CD4-positive, alpha-beta T cell (primary cell): ENCODE measurements at regions not wholly inside any gene's neighbourhood (a gene's known extent, or its start where the extent isn't known, plus 50 kb on each side); places are given as distances from the start of the nearest gene placed in this dataset.

ENCODE experiments used
- ATAC-seq: fragments of 200-7000 bp; cut with Tn5 transposase; one replicate; pipeline ENCODE4 v1.10.0; 2022; ENCODE audit warnings: mild to moderate bottlenecking; ENCODE audit not compliant: poor library complexity
- CTCF ChIA-PET: fragments of 350-600 bp; sonication (Branson Sonifier 250); formaldehyde crosslinking; loops from one replicate; lab custom pipeline; 2021; ENCODE audit warnings: antibody characterized with exemption, inconsistent platforms; lab: Charles Lee
- POLR2A ChIA-PET: fragments of 350-600 bp; sonication (Branson Sonifier 250); formaldehyde crosslinking; loops from one replicate; lab custom pipeline; 2021; ENCODE audit warnings: antibody characterized with exemption, inconsistent platforms; lab: Charles Lee
- DNase-seq, 14 experiments: peaks; one replicate each; pipeline ENCODE4 v3.0.0-alpha.2; 2013 to 2020; ENCODE audit warnings: mixed read lengths in 2 of 14
- H3K27ac ChIP-seq, 2 donors: one replicate each; pipeline versions ENCODE4 v1.5.1 to v1.7.0; 2013; ENCODE audit warnings: low read length in 2 of 2, low read depth in 1 of 2, mild to moderate bottlenecking in 1 of 2
- H3K27me3 ChIP-seq, 2 experiments: 1 replicate in 1 of 2; 2 replicates in 1 of 2; pipeline versions ENCODE4 v1.6.1 to v1.7.0; 2013; ENCODE audit warnings: low read length in 2 of 2, control low read depth in 1 of 2, mild to moderate bottlenecking in 1 of 2, moderate library complexity in 1 of 2; ENCODE audit not compliant: insufficient read depth in 2 of 2, control insufficient read depth in 1 of 2
- H3K36me3 ChIP-seq: one replicate; pipeline ENCODE4 v1.6.1; 2013; ENCODE audit warnings: low read length, control low read depth; ENCODE audit not compliant: insufficient read depth
- H3K4me1 ChIP-seq: one replicate; pipeline ENCODE4 v1.6.1; 2013; ENCODE audit warnings: low read length, control low read depth; ENCODE audit not compliant: insufficient read depth
- H3K4me3 ChIP-seq: one replicate; pipeline ENCODE4 v1.5.1; 2013; ENCODE audit warnings: mild to moderate bottlenecking, low read length, moderate library complexity
- H3K9me3 ChIP-seq, 2 experiments: 1 replicate in 1 of 2; 2 replicates in 1 of 2; pipeline versions ENCODE4 v1.6.1 to v1.7.0; 2013; ENCODE audit warnings: low read length in 2 of 2, mild to moderate bottlenecking in 2 of 2, control low read depth in 1 of 2, moderate library complexity in 1 of 2; ENCODE audit not compliant: control insufficient read depth in 1 of 2, insufficient read depth in 1 of 2
- H3K27ac Mint-ChIP-seq: one replicate; pipeline ENCODE4 v1.8.0; 2020; ENCODE audit warnings: mixed read lengths
- H3K27me3 Mint-ChIP-seq: one replicate; pipeline ENCODE4 v1.8.0; 2021; ENCODE audit warnings: mixed read lengths
- H3K36me3 Mint-ChIP-seq: one replicate; pipeline ENCODE4 v1.8.0; 2021; ENCODE audit warnings: low read depth, mixed read lengths
- H3K4me1 Mint-ChIP-seq: one replicate; pipeline ENCODE4 v1.8.0; 2021; ENCODE audit warnings: low read depth, mixed read lengths
- H3K4me3 Mint-ChIP-seq: one replicate; pipeline ENCODE4 v1.8.0; 2020; ENCODE audit warnings: mild to moderate bottlenecking, mixed read lengths
- H3K9me3 Mint-ChIP-seq: one replicate; pipeline ENCODE4 v1.8.0; 2020; ENCODE audit warnings: mixed read lengths
- intact Hi-C, 2 experiments: fragments of 100-400 bp; cut with DNase I in 1 of 2; cut with micrococcal nuclease in 1 of 2; formaldehyde crosslinking; loops; one replicate each; pipeline versions ENCODE4 v1.15.1 to v1.9.0; 2023 to 2025; cut with DNase I, micrococcal nuclease
- TF ChIP-seq, protein P1 (sequence below): fragments of 200-600 bp; IDR thresholded peaks from one replicate; pipeline ENCODE4 v1.8.0; 2022; ENCODE audit warnings: antibody characterized with exemption, mild to moderate bottlenecking

DNA sequence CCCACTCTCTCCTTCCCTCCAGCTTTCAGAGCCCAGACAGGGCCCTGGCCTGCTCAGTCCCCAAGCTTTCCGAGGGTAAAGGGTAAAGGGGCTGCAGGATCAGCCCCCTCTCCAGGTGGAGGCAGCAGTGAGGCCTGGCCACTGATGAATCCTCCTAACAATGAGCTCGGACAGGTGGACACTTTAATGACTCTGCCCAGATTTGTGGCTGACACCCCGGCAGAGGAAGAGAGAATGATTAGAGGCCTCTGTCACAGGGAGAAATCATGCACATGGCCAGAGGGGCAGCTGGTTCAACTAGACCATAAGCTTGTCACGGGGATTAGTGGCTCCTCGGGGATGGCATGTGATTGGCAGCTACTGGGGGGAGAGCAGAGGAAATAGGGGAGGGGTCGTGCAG is 587.5 kb upstream of the B3GAT1 start:
- H3K27ac ChIP-seq = no peak overlapping the region
- CTCF ChIA-PET = no interaction called here
- H3K4me1 Mint-ChIP-seq = no peaks in the 10 kb centered on the region
- no peaks in the 10 kb centered on the region for H3K4me1 ChIP-seq
- intact Hi-C loops = no loop called here
- H3K36me3 ChIP-seq = no peaks in the 10 kb centered on the region
- H3K36me3 Mint-ChIP-seq = no peaks in the 10 kb centered on the region
- POLR2A ChIA-PET = no interaction called here
- H3K27me3 ChIP-seq = no peaks in the 10 kb centered on the region
- no peak overlapping the region for H3K4me3 Mint-ChIP-seq
- TF ChIP-seq, protein P1, sequence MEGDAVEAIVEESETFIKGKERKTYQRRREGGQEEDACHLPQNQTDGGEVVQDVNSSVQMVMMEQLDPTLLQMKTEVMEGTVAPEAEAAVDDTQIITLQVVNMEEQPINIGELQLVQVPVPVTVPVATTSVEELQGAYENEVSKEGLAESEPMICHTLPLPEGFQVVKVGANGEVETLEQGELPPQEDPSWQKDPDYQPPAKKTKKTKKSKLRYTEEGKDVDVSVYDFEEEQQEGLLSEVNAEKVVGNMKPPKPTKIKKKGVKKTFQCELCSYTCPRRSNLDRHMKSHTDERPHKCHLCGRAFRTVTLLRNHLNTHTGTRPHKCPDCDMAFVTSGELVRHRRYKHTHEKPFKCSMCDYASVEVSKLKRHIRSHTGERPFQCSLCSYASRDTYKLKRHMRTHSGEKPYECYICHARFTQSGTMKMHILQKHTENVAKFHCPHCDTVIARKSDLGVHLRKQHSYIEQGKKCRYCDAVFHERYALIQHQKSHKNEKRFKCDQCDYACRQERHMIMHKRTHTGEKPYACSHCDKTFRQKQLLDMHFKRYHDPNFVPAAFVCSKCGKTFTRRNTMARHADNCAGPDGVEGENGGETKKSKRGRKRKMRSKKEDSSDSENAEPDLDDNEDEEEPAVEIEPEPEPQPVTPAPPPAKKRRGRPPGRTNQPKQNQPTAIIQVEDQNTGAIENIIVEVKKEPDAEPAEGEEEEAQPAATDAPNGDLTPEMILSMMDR = no peak
- no peak overlapping the region for H3K27ac Mint-ChIP-seq
- ATAC-seq (no peak), DNase-seq (no peak)
- H3K27me3 Mint-ChIP-seq = peaks cover 40% of the 10 kb centered on the region
- H3K9me3 ChIP-seq = no peaks in the 10 kb centered on the region
- H3K9me3 Mint-ChIP-seq = no peaks in the 10 kb centered on the region
- H3K4me3 ChIP-seq = no peak overlapping the region

DNA sequence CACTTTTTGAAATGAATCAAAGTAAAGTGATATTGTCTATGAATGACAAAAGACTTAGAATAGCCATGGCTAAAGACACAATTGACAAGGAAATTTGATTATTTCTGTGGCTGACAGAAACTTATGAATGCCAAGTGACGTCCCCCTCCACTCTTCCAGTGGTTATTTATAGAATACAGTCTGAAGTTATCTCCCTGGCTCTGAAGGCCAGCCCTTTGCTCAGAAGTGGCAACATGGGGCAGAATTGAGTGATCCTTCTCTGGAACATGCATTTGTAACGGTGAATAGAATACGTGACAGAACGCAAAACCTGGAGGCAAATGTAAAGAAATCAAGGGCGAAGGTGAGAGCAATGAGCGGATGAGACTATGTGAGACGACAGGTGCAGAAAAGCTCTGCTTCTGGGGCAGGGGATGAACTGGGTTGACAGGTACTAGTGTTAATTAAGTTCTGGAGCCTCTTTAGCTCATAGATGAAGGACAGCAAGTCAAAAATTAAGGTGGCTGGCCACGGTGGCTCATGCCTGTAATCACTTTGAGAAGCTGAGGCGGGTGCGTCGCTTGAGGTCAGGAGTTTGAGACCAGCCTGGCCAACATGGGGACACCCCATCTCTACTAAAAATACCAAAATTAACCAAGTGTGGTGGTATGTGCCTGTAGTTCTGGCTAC is 585.7 kb upstream of the B3GAT1 start:
- Histone ChIP-seq H3K36me3 (no peaks in the 10 kb centered on the region), H3K27ac (no peak overlapping the region), H3K9me3 (peaks cover 0 to 3% of the 10 kb centered on the region in 2 experiments), H3K4me3 (no peak overlapping the region), H3K4me1 (no peaks in the 10 kb centered on the region), H3K27me3 (no peaks in the 10 kb centered on the region)
- peaks cover 53% of the 10 kb centered on the region for H3K27me3 Mint-ChIP-seq
- TF ChIP-seq, protein P1 = no peak
- intact Hi-C loops = no loop called here
- ChIA-PET CTCF (no interaction called here), POLR2A (no interaction called here)
- H3K4me3 Mint-ChIP-seq = no peak overlapping the region
- no peak overlapping the region for H3K27ac Mint-ChIP-seq
- no peak for ATAC-seq
- no peaks in the 10 kb centered on the region for H3K9me3 Mint-ChIP-seq
- H3K4me1 Mint-ChIP-seq = no peaks in the 10 kb centered on the region
- no peak for DNase-seq
- H3K36me3 Mint-ChIP-seq = no peaks in the 10 kb centered on the region

DNA sequence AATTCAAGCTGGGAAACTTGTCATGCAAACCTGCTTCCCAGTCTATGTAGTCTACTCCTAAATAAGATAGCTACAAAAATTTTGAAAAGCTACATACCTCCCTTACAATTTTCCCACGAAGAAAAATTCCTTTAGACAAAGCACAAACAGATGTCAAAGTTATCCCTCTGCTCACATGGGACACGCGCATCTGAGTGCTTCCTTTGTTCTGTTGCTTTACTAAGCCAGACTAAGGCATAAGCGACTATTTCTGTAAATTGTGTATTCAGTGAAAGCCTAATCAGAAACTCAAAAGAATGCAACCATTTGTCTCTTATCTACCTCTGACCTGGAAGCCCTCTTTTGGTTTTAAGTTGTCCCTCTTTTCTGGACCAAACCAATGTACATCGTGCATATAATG is 583.7 kb upstream of the B3GAT1 start:
- no peaks in the 10 kb centered on the region for H3K36me3 ChIP-seq
- H3K27me3 ChIP-seq = no peaks in the 10 kb centered on the region
- CTCF ChIA-PET = no interaction called here
- POLR2A ChIA-PET = no interaction called here
- no peak overlapping the region for H3K27ac ChIP-seq
- peaks cover 60% of the 10 kb centered on the region for H3K27me3 Mint-ChIP-seq
- ATAC-seq (no peak), DNase-seq (no peak)
- TF ChIP-seq, protein P1 = no peak
- H3K27ac Mint-ChIP-seq = no peak overlapping the region
- no peak overlapping the region for H3K4me3 ChIP-seq
- H3K9me3 Mint-ChIP-seq = no peaks in the 10 kb centered on the region
- H3K4me1 Mint-ChIP-seq = no peaks in the 10 kb centered on the region
- intact Hi-C loops = no loop called here
- no peaks in the 10 kb centered on the region for H3K4me1 ChIP-seq
- no peak overlapping the region for H3K4me3 Mint-ChIP-seq
- H3K36me3 Mint-ChIP-seq = no peaks in the 10 kb centered on the region
- peaks cover 0 to 3% of the 10 kb centered on the region in 2 experiments for H3K9me3 ChIP-seq
